MG63 (cell line): ENCODE measurements at regions not wholly inside any gene's neighbourhood (a gene's known extent, or its start where the extent isn't known, plus 50 kb on each side); places are given as distances from the start of the nearest gene placed in this dataset.

Experiments used
- DNase-seq: peaks from one replicate; pipeline ENCODE4 v3.0.0-alpha.2; 2020
- H3K27me3 ChIP-seq: fragments of 250-450 bp; sonication (Bioruptor Pico); 2 replicates; pipeline ENCODE4 v1.5.1; 2020; ENCODE audit warnings: mild to moderate bottlenecking, moderate library complexity
- H3K36me3 ChIP-seq: fragments of 250-450 bp; sonication (Bioruptor Pico); 2 replicates; pipeline ENCODE4 v1.5.1; 2020; ENCODE audit warnings: mild to moderate bottlenecking, moderate library complexity
- H3K4me3 ChIP-seq: fragments of 250-450 bp; sonication (Bioruptor Pico); 2 replicates; pipeline ENCODE4 v1.5.1; 2020; ENCODE audit warnings: mild to moderate bottlenecking, moderate library complexity
- H3K9me3 ChIP-seq: fragments of 250-450 bp; sonication (Bioruptor Pico); 2 replicates; pipeline ENCODE4 v1.5.1; 2020; ENCODE audit warnings: mild to moderate bottlenecking, moderate library complexity

DNA sequence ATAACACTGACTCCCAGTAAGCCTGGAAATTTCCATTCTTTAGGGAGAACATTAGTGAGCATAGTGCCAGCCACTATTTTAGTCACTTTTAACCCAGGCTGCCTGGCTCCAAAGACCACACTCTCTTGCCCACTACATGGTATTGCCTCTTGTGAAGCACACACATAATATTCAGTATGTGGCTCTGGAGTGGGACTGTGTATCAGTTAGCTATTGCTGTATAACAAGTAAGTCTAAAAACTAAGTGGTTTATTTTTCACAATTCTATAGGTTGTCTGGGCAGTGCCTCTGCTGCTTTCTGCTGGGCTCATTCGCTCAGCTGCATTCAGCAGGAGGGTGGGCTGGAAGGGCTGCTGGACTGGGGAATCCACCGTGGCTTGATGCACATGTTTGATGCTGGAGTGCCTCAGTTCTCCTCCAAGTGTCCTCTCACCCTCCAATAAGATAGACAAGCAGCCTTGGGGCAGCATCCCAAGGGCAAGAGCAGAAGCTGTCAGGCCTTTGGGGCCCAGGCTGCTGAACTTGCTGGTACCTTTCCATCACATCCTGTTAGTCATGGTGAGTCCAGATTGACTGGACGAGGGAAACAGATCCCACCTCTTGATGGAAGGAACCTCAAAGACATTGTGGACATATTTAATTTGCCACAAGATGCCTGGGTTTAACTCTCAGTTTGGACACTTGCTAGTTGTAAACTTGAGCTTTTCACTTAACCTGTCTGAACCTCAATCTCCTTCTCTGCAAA, 66.6 kb upstream of the TLE3 start:
- no peak overlapping the region for H3K4me3 ChIP-seq
- H3K9me3 ChIP-seq = no peaks in the 10 kb centered on the region
- H3K27me3 ChIP-seq = no peaks in the 10 kb centered on the region
- DNase-seq = no peak
- H3K36me3 ChIP-seq = no peaks in the 10 kb centered on the region

DNA sequence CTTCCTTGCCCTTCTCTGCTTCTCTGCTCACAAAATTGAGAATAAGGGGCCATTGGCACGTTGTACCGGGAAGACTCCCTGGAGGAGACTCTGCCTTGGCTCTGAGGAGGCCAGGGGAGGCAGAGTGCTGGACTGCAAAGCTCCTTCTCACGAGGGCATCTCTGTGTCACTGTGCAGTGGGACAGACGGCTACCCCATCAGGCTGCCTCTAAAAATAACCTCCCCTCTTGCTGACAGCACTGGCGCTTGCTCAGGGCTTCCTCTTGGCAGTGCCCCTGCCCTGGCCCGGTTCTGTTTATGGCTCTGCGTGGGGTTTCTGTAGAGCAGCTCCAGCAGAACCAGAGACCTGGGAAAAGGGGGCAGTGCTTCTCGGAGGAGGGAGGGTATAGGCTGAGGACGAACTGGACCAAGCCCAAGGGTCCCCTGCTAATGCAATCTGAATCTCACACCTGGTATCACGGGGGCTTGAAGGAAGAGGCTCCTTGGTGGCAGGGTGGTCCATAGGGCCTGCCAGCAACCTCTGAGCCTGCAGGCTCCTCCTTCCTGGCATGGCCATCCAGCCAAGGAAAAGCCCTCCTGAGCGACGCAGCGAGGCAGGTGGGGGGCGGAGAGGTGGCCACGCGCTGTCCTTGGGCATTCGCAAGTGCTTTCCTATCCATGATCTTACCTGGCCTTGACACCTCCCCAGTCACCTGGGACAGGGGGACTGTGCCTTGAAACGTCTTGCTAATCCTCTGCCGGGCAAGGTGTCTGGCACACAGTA, 63.3 kb upstream of the TLE3 start:
- Histone ChIP-seq H3K4me3 (no peak overlapping the region), H3K27me3 (no peaks in the 10 kb centered on the region), H3K36me3 (no peaks in the 10 kb centered on the region), H3K9me3 (no peaks in the 10 kb centered on the region)
- no peak for DNase-seq

DNA sequence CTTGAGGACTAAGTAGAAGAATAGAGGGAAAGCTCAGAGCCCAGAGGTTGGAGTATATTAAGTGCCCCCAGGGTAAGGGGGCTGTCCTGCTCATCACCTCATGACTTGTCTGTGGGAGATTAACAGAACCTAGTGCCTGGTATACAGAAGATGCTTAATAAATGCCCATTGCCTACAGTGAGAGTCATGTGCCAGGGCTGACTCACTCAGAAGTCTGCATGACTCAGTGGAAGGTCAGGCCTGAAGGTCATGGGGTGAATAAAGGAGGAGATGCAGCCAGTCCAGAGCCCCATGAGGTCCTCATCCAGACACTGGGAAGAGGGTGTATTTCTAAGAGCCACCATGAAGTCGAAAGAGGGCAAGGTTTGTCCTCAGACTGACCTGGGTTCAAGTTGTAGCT, 62.5 kb upstream of the TLE3 start:
- DNase-seq = peak; percentile 57
- Histone ChIP-seq H3K4me3 (no peak overlapping the region), H3K36me3 (no peaks in the 10 kb centered on the region), H3K9me3 (no peaks in the 10 kb centered on the region), H3K27me3 (no peaks in the 10 kb centered on the region)

DNA sequence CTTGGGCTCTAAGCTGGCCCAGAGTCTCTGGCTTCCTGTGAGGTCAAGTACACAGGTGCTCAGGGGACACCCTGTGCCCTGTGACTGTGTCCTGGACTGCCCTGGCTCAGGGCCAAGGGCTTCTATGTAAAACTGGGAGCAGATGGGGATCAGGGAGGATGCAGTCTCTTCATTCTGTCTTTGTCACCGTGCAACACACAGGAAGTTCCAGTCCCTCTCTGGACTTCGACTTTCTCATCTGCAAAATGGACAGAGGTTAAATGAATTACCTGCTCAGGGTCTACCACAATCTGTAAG, 61.9 kb upstream of the TLE3 start:
- no peak overlapping the region for H3K4me3 ChIP-seq
- no peaks in the 10 kb centered on the region for H3K9me3 ChIP-seq
- DNase-seq = no peak
- no peaks in the 10 kb centered on the region for H3K36me3 ChIP-seq
- no peaks in the 10 kb centered on the region for H3K27me3 ChIP-seq

DNA sequence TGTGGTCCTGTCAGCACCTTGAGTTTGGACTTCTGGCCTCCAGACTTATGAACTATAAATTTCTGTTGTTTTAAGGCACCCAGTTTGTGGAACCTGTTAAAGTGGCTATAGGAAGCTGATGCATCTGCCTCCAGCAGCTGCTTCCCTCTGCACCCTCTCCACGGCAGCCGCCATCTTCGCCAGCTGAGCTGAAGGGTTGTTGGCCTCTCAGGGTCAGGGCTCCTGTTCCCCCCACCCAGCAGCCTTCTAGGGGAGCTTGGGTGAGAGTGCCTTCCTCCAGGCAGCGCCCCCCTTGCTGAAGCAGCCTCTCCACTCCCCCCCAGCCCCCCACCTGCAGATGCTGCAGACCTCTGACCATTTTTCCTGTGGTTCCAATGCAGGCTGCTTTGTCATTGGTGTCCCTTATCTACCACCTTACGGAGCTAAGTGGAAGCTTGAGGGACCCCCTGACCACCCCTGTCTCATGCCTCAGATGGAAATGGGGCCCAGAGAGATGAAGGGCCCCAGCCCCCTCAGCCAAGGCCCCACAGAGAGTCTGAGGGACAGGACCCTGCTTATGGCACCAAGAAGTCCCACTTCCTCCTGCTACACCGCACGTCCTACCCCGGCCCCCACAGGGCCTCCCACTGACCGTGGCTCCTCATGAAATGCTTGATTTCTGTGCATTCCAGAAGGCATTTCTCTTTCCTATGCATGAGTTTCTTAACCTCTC, 61.4 kb upstream of the TLE3 start:
- Histone ChIP-seq H3K4me3 (no peak overlapping the region), H3K9me3 (no peaks in the 10 kb centered on the region), H3K36me3 (no peaks in the 10 kb centered on the region), H3K27me3 (no peaks in the 10 kb centered on the region)
- DNase-seq = no peak

DNA sequence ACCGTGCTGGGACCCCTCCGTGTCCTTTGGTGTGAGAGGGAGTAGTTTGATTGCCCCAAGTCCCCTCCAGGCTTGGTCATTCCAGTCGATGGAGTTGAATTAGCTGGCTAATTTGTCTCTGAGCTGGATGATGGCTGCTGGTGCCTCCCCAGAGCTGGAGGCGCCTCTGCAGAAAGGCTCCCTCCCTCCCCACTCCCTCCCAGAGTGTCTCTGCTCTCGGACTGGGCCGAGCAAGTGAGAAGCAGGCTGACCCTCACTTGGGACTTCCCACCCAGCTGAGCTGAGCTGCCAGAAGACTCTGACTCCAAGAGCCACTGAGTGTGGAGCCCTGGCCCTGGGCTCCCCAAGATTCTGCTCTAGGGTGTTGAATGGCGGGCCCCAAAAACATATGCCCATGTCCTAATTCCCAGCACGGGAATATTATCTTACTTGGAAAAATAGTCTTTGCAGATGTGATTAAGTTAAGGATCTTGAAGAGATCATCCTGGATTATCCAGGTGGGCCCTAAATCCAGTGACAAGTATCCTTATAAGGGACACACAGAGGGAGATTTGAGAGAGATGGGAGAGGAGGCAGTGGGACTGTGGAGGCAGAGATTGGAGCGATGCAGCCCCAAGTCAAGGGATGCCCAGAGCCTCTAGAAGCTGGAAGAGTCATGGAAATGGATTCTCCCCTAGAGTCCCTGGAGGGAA, 60.7 kb upstream of the TLE3 start:
- Histone ChIP-seq H3K27me3 (no peaks in the 10 kb centered on the region), H3K36me3 (no peaks in the 10 kb centered on the region), H3K4me3 (no peak overlapping the region), H3K9me3 (no peaks in the 10 kb centered on the region)
- DNase-seq = no peak

DNA sequence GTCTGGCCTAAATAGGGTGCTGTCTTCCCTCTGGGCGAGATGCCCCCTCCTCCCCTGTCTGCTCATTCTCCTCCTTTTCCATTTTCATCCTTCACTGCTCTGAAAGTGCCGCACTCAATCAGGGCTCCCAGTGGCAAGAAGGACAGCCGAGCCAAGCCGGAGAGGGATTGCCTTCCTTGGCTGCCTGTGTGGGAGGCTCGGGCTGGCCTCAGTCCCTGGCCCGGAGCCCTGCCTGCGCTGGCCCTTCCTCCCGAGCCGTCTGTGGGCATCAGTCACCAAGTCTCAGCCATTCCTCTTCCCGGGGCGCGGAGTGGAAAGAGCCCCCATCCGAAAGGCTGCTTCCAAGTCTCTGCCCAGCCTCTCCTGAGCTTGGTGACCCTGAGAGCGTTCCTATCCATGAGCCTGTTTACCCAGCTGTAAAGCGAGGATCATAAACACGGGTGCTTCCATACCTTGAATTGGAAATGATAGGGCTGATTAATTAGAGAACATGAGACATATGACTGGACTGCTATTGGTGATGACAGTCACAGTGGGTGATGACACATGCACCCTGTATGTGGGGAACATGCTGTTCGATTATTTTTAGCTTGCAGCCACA, 59.1 kb upstream of the TLE3 start:
- no peaks in the 10 kb centered on the region for H3K9me3 ChIP-seq
- DNase-seq = peak; percentile 80
- no peak overlapping the region for H3K4me3 ChIP-seq
- H3K27me3 ChIP-seq = no peaks in the 10 kb centered on the region
- H3K36me3 ChIP-seq = no peaks in the 10 kb centered on the region

DNA sequence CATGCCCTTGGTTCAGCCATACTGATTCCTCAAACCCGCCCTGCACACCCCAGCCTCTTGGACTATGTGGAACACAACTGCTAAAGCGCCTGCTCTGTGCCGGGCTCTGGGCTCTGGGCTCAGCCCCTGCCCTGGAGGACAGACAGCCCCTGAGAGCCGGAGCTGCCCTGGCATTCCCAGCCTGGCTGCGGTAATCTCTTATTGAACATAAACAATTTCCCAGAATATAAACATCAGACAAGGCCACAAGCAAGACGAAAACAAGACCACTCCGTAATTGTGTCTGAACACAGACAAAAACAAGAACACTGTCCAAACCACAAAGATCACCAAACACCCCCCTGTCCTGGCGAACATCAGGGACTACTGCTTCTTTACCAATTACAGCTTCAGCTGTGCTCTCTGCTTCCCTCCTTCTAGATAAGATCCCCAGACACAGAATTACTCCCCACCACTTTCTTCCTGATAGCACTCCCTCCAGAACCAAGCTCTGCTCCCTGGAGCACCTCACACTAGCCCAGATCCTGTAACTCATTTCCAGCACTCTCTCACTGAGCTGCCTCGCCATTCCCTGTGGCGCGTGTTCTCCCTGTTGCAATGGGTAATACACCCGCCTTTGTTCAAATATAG, 57.1 kb upstream of the TLE3 start:
- Histone ChIP-seq H3K27me3 (no peaks in the 10 kb centered on the region), H3K4me3 (no peak overlapping the region), H3K9me3 (no peaks in the 10 kb centered on the region), H3K36me3 (no peaks in the 10 kb centered on the region)
- no peak for DNase-seq

DNA sequence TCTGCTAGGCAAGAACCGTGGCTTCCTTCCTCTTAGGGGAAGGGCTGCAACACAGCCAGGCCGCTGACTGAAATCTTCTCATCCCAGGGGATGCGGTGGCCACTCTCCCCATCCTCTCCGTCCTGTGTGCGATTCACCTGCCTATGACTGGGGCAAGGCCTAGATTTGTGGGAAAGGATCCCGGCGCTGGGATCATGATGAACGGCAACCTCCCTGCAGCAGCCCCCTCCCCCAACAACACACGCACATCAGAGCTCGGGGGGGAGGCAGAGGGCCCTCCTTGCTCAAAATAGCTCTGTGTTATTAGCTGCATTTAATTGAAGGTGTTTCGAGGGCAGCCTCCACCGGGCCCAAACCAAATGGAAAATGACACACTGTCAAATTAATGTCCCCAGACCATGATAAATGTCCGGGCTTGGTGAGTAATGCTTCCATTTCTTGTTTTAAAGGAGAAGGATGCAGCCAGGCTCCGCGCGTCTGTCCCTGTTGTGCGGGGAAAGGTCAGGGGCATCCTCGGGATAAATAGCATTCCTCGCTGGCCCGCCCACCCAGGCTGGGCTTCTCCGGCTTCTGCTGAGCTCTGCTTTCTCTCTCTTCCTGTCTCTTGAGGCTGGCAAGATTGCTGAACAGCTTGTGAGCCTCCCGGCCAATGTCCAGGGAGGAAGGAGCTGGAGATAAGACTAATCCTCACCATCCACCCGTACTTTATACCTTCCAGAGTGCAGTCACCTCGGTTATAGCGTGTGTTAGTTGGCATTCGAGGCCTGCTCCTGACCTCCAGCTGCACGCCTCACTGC, 56.4 kb upstream of the TLE3 start:
- no peaks in the 10 kb centered on the region for H3K36me3 ChIP-seq
- DNase-seq = no peak

DNA sequence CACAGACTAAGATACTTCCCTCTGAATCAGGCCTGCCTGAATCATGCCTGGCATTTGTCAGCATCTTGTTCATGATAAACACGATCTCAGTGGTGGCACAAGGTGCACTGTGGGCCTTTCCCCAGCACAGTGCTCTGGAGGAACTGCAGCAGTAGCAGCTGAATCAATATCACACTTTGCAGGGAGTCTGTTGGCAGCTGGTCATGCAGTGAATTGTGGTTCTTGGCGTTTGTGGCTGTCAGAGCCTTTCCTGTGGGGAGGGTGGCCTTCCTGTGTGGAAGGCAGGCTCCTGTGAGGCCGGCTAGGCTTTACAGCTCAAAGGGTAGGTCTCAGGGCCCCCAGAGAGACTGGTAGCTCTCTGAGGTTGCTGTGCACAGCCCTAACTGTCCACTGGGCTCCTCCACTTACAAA, 54.4 kb upstream of the TLE3 start:
- no peaks in the 10 kb centered on the region for H3K36me3 ChIP-seq
- no peak overlapping the region for H3K4me3 ChIP-seq
- H3K27me3 ChIP-seq = no peaks in the 10 kb centered on the region
- no peaks in the 10 kb centered on the region for H3K9me3 ChIP-seq
- DNase-seq = peak; percentile 69

More for the DNA sequence above, 56.4 kb upstream of the TLE3 start:
- Histone ChIP-seq H3K4me3 (no peak overlapping the region), H3K9me3 (no peaks in the 10 kb centered on the region), H3K27me3 (no peaks in the 10 kb centered on the region)

DNA sequence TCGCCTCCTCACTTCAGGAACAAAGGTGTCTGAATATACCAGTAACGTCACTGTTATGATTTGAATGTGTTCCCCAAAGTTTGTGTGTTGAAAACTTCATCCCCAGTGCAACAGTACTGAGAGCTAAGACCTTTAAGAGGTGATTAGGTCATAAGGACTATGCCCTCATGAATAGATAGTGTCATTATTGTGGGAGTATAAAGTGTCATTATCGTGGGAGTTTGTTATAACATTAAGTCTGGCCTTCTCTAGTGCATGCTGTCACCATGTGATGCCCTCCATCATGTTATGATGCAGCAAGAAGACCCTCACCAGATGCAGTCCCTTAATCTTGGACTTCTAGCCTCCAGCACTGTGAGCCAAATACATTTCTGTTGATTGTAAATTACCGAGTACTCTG, 53.7 kb upstream of the TLE3 start:
- Histone ChIP-seq H3K9me3 (no peaks in the 10 kb centered on the region), H3K36me3 (no peaks in the 10 kb centered on the region), H3K4me3 (no peak overlapping the region), H3K27me3 (no peaks in the 10 kb centered on the region)
- DNase-seq = no peak

DNA sequence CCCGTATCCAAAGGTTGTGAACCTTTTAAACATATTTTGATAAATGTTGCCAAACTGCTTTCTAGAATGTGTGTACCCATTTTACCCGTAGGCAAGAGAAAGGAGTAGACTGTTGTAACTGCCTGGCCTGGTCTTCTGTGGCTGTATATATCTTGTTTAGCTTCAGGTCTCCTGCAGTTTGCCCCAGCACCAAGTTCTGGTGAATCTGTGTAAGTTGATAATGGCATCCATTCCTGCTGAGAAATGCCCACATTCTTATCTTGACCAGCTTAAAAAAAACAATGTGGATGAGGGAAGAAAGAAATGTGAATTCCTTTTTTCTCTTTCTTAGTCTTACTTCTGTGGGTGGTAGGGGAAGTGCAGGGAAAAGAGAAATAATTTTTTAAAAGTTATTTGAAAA, 53.3 kb upstream of the TLE3 start:
- Histone ChIP-seq H3K36me3 (no peaks in the 10 kb centered on the region), H3K4me3 (no peak overlapping the region), H3K27me3 (no peaks in the 10 kb centered on the region), H3K9me3 (no peaks in the 10 kb centered on the region)
- DNase-seq = no peak

DNA sequence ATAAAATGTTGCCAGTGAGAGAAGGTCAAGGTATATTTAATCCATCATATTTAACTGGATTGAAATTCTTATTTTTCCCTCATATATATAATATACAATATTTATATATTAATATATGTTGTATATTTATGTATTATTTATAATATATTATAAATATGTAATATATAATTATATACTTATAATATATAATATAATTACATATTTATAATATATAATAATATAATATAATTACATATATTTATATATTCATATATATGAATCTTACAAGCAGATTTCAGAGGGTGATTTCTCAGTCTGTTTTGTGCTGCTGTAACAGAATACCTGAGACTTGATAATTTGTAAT, 52.7 kb upstream of the TLE3 start:
- Histone ChIP-seq H3K36me3 (no peaks in the 10 kb centered on the region), H3K27me3 (no peaks in the 10 kb centered on the region), H3K4me3 (no peak overlapping the region), H3K9me3 (no peaks in the 10 kb centered on the region)
- DNase-seq = no peak

DNA sequence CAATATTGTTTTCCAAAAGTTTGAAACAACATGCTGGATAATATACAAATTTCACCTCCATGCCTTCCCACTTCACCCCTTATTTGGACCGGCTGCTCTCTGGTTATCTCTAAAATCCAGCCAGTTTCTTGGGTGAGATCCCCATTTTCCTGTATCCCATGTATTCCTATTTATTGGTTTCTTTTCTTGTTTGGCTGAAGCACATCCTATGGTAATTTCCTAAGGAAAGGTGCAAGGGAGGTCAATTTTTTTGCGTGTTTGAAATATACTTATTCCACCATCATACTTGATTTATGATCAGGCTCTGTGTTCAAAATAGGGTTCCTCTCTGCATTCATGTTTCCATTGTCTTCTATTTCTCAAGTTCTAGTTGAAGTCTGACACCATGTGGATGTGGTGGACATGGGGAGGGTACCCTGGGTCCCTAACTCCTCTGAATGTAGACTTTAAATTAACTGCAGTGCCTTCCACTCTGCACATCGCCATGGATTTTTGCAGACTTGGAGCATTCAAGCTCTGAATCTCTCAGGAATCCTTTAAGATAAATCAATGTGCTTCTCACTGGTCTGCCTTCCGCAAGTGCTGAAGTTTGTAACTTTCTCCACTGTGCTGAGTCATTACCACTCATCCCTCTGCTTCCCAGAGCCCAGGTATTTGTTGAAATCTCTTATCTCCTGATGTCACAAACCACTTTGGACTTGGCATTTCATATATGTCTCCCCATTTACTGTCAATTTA, 52.1 kb upstream of the TLE3 start:
- H3K4me3 ChIP-seq = no peak overlapping the region
- H3K36me3 ChIP-seq = no peaks in the 10 kb centered on the region
- H3K27me3 ChIP-seq = no peaks in the 10 kb centered on the region
- no peaks in the 10 kb centered on the region for H3K9me3 ChIP-seq
- no peak for DNase-seq

DNA sequence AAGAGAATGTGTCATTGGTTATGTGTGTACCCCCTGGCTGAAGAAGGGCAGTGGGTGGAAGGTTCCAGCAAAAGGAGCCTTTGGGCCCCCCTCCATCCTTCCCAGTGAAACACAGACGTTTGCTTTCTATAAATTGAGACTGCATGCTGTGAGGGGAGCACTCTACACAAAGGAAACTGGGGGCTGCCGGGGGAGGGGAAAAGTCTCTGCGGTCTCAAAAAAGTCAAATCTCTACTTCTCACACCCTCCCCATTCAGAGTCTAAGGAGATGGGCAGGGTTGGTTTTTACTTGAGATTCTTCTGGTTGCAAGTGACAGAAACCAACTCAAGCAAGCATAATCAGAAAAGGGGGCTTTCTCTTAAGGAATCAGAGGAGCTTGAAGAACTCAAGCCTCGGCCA, 50.1 kb upstream of the TLE3 start:
- H3K27me3 ChIP-seq = no peaks in the 10 kb centered on the region
- H3K36me3 ChIP-seq = no peaks in the 10 kb centered on the region
- DNase-seq = no peak
- H3K4me3 ChIP-seq = no peak overlapping the region
- no peaks in the 10 kb centered on the region for H3K9me3 ChIP-seq
